Activated CD4-positive, alpha-beta T cell treated with anti-CD3 and anti-CD28 coated beads, Interleukin-2, amount 50 U/mL, for 24 hours (primary cell): ENCODE measurements at regions not wholly inside any gene's neighbourhood (a gene's known extent, or its start where the extent isn't known, plus 50 kb on each side); places are given as distances from the start of the nearest gene placed in this dataset.
"Not testable (repeated sequence)": the region's sequence is repeated elsewhere in the genome, so short reads cannot be mapped to it uniquely, and the experiment has no call there.

Experiments
- DNase-seq, 2 donors: peaks; one replicate each; pipeline ENCODE4 v3.0.0-alpha.2; 2020; ENCODE audit warnings: low read depth in 1 of 2, low spot score in 1 of 2

DNA sequence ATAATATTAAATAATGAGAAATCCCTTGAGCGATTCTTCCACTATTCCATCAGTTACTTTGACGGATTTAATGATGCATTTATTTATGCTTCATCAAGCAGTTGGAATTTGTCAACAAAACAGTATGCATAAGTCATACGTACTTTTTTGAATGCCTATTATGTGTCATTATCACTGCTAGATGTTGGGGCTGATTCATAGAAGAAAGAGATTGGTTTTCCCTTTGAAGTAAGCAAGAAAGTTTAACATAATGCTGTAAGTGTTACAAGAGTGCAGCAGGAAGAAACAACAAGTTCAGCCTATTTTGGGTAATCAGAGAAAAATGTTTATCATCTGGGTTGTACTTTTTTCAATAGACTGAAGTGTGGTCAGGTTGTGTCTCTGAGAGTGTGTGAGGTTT is 121.2 kb upstream of the RANBP3L start:
- no peak for DNase-seq

DNA sequence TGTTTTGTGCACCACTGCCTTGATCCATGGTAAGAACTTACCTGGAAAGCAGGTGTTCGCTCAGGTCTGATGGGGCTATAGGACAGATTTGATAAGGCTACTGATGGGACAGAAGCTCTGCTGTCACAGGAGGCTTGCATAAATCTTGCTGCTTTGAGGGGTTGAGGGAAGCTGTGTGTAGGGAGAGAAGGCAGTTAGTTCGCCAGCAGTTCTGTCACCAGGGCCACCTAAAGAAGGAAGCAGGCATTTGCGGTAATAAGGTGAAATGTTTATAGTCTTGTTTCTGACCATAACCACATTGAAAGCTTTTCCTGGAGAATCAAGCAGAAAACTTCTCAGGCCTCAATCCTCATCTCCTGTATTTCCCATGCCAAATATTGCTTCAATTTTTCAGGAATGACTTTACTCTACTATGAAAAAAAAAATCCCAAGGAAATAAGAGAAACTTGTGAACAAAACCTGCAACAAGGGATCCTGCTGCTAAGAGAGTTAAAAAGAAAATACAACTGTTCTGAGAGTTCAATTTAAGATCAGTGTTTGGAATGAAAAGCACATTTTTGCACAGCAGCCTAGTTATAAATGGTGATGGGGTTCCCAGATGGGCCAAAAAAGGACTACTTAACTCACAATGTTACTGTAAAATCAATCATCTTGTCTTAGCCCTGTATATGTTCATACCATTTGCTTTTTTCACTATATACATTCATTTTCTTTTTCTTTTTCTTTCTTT is 122.0 kb upstream of the RANBP3L start:
- no peak for DNase-seq

DNA sequence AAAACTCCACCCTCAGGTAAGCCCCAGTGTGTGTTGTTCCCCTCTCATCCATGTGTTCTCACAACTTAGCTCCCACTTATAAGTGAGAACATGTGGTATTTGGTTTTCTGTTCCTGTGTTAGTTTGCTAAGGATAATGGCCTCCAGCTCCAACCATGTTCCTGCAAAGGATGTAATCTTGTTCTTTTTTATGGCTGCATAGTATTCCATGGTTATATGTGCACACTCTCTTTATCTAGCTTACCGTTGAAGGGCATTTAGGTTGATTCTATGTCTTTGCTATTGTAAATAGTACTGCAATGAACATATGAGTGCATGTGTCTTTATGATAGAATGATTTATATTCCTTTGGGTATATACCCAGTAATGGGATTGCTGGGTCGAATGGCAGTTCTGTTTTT is 124.4 kb upstream of the RANBP3L start:
- not testable (repeated sequence) for DNase-seq

DNA sequence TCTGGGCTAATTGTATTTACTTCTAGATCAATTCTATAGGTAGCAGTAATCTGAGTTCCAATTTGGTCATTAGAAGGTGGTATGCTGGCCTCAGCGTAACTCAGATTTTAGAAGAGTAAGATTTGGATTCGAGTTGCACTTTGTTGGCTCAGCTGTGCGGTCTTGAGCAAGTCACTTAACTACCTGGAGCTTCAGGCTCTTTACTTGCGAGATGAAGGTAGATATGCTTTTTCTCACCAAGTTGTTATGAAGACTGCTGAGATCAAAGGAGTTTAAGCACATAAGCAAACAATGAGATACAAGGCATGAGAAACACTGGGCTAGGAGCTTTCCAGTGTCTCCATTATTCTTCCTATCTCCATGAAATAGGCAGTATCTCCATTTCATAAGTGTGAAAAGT is 133.8 kb upstream of the RANBP3L start:
- no peak for DNase-seq

DNA sequence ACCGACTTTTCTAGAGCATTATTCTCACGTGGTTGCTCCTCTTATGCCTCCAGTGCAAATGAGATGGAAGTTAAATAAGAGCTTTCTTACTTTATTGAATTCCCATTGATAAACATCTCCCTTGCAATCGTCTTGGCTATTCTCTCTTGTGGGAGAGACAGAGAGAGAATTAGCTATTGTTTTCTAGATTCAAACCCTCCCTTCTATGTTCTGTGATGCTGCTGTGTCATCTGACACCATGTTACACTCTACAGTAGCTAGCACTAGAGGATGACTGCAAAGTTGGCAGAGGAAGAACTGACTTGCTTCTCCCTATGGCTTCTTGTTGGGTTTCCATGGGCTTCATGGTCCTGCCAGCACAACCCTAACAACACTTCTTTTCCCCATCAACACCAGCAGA is 134.6 kb upstream of the RANBP3L start:
- no peak for DNase-seq

DNA sequence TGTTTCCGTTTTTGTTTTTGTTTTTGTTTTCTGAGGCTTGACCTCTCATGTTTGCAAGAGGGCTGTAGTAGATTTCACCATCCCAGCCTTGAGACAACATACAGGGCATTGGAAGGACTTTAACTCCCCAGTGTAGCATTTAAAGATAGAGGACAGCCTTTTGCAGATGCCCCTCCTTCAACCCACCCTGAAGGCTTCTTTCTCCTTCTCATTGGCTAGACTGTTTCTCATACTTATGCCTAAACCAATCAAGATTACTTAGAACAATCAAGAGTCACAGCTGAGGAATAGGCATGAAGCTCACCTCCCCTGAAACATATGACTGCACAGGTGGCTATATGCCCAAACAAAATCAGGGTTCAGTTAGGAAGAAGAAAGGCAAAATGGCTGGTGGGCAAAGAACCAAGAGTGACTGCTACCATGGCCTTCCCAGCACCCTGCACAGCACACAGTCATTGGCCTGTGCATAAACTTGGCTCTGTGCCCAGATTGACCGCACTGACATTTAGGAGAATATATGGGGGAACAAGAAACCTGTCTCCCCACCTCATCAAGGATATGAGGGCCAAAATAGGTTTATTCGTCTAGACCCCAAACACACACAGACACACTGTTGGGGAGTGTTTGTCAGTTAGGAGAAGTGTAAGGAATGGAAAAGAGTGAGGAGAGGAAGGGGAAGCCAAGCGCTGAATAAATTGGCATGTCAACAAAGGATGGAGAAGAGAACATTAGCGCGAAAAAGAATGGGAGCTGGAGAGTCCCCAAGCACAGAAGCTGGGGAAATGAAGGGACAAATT is 137.3 kb upstream of the RANBP3L start:
- DNase-seq, result no peak

DNA sequence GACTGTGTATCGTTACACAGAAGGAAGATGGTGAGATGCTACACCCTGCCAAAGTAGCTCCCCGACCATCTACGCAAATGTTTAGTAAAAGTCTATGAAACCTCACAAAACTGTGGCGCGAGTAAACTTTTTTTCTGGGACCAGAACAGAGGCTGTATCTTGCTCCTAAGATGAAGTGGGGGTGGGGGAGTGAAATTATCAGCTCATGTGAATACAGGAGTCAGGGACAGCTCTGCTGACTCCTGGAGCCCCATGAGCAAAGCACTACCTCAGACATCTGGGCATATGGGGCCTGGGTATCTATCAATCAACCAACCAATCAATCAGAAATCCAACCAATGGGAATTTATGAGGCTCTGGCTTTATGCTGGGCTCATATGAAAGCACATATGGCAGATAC is 138.6 kb upstream of the RANBP3L start:
- DNase-seq, result no peak

DNA sequence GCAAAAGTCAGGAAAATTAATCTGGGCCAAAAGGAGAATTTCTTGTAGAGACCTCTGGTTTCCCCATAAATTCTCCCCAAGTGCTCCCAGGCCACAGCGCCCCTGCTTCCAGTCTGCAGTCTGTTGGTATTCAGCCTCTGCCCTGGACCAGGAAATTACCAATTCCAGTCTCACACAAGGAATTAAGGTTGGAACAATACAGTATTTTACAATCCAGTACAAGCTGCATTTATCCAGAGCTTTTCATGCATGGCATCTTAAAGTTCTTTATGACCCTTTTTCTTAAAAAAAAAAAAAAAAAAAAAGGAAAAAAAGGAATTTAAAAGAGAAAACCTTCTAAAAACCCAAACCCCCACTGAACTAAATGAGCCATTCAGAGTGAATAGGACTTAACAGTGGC is 139.6 kb upstream of the RANBP3L start:
- no peak for DNase-seq

DNA sequence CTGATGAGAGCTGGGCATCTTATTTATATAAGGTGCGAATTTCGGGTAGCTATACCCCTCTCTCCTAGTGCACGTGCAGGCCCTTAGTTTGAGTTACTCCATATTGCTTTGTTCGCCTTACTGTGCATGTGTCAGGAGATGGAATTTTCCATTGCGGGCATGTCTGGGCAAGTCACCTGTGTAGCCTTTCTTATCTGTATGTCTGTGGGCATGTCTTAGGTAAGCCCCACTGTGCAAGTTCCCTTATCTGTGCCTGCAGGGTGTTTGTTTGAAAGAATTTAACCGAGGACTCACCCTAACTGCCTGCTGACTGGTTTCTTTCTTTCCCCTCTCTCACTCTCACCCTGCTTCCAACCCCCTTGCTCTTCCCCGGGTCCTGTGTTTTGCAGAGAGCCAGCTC is 140.7 kb upstream of the RANBP3L start:
- no peak for DNase-seq

DNA sequence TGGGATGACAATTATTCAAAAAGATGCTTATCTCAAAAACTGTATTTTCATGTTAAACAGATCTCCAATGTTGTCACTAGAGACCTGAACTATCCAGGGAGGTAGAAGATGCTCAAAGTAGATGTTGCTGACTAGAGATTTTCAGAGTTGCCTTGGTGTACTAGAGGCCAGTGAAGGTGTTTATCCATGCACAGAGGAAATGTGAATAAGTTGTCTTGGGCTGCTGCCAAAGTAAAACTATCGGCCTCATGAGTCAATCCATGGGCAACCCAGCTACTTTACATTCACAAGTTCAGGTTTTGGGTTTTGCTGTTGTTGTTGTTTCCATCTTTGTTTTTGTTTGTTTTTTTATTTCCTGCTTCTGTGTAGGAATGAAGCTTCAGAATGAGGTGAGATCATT is 141.1 kb upstream of the RANBP3L start:
- DNase-seq, result no peak

DNA sequence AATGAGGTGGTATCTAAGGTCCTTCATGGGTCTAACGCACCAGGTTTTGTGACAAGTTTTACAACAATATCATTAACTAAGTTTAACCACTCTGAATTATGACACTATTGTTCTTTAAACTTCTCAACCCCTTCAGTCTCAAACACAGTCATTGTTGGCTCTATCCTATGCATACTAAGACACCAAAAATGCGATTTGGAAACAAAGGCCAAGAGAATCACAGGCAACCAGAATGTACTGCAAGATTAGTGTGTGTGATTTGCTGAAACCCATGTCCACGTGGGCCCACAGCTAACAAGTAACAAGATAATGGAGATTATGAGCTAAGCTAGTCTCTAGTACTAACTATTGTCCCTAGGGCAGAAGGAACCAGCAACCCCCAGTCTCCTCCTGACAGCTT is 142.2 kb upstream of the RANBP3L start:
- DNase-seq, result no peak

DNA sequence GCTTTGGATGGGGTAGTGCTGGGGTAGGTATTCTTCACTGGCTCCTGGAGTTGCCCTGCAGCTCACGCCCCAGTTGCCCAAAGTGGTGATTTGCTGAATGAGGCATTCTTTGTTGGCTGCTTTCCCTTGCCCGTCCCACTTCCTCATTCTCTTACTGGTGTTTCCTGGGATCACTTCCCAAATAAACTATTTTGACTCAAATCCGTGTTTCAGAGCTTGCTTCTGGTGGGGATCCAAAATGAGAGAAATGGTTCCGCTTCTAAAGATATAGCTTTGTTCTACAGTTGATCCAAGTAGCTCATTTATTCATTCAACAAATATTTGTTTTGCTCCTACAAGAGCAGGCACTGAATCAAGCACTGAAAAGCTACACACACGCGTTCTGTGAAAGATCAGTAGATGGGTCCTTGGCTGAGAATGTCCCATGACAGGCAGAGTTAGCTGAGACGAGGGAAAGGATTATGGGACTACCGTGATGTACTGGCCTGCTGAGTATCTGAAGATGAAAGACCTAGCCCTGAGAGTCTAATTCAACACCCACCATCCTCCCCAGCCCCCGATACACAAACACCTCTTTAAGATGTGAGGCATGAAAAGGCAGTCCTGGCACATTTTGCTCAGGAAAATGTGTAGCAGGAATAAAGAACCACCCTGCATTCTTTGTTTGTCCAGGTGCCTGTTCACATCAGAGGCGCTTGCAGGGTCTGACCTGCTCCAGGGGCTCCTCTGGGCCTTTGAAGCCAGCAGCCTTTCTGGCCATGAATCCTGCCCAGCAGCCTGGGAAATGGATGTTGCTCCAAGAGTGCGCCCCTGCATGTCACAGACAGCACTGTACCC is 143.1 kb upstream of the RANBP3L start:
- DNase-seq, result no peak

DNA sequence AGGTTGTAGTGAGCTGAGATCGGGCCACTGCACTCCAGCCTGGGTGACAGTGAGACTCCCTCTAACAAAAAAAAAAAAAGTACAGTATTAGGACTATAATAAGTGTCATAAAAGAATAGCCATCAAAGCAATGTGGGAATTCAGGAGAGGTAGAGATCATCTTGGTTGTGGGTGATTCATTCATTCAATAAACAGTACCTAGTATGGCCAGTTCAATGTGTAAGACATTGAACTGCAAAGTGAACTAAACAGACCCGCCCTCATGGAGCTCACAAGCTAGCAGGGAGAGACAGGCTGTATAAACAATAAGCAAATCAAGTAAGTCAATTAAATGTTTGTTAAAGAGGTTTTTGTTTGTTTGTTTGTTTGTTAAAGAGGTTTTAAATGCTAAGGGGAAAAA is 146.1 kb upstream of the RANBP3L start:
- DNase-seq, result no peak

DNA sequence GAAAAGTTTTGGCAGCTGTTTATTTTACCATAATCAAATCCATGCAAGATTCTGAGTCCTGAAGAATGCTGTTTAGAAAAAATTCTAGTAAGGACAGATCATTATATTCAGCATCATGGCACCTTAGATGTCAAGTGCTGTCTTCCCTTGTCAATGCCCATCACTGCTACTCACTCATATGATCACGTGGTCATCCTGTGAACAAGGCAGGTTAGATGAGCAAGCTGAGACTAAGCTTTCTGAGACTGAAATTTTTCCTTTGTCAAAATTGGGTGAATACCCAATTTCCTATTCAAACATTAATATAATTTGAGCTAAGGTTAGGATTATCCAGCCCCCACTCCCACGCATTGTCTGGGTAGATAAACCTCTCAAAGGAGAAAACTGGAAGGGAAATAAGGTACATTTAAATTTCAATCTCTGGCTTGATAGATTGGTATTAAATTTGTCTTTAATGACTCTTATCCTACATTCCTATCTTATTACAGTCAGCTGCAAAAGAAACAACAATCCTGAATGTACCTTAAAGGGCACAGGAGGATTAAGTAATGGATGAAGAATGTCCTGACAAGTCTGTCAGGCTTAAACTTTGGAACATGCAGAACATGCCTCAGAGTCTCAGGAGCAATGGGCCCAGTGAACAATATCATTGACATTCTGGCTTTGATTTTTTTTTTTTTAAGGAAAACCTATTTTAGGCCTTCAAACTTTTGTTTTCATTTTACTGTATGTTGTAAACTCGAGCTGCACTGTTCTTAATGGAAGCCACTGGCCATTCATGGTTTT is 148.7 kb upstream of the RANBP3L start:
- no peak for DNase-seq

DNA sequence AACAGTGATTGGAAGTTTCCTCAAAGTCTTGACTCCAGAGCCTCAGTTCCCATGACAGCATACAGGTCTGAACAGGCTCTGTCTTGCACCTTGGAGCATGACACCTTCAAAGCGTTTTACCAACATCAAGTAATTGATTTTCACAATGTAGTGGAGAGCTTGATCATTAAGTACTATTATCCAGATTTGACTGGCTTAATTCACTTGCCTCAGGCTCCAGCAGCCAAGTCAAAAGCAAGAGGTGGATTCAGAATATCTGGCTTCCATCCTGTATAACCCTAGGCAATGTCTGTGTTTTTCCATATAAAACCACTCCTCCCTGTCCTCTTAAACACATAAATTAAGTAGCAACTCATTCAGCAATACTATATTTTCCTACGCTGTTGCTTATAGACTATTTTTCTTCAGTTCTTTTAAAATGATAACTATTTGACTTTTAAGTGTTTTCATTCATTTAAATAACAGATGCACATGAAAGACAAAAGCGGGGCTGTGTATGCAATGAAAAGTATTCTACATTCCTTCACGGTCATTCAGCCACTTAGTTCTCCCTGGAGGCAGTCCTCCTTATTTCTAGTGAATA is 150.8 kb upstream of the RANBP3L start:
- DNase-seq, result no peak

DNA sequence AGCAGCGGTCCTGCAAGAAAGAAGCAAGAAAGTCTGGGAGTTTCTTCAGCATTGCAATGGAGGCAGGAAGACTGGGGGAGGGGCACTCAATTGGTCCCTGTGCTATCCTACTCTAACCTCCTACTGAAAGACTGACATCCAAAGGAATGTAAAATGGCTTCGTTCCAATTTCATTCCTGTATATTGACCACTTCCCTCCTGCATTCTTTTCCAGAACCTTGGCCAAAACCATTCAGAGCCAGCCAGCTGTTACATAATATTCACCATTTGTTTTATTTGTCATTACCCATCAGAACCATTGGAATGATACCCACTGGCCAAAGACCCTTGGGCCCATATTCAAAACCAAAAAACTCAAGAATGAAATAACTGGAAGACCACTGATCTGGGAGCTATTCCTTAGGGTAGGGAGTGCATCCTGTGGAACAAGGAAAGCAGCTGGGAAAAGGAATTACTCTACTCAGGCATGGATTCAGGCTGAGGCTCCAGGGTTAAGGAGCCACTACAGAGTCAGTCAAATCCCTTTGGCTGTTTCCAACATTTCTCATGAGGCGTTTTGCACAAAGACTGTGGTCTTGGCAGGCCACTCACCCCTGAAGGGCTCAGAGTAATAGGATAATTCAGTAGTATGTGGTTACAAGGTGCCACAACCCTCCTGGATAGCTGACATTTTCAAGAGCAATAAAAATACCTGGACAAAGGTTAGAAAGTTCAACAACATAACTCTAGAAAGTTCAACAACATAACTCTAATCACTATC is 148.7 kb upstream of the SLC1A3 start:
- DNase-seq, result no peak

DNA sequence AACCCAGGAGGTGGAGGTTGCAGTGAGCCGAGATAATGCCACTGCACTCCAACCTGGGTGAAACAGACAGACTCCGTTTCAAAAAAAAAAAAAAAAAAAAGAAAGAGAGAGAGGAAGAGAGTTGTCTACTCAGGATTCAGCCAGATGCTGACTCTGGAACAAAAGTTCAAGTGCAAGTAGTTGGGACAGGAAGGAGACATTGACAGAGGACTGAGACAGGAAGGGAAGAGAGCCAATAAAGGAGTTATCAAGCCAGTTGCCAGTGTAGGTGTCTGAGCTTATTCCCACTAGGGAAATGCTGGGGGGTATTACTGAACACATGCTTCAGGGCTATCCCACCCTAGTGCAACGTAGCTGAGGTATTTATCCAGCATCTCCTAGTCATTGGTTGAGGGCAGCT is 147.7 kb upstream of the SLC1A3 start:
- DNase-seq, result no peak

DNA sequence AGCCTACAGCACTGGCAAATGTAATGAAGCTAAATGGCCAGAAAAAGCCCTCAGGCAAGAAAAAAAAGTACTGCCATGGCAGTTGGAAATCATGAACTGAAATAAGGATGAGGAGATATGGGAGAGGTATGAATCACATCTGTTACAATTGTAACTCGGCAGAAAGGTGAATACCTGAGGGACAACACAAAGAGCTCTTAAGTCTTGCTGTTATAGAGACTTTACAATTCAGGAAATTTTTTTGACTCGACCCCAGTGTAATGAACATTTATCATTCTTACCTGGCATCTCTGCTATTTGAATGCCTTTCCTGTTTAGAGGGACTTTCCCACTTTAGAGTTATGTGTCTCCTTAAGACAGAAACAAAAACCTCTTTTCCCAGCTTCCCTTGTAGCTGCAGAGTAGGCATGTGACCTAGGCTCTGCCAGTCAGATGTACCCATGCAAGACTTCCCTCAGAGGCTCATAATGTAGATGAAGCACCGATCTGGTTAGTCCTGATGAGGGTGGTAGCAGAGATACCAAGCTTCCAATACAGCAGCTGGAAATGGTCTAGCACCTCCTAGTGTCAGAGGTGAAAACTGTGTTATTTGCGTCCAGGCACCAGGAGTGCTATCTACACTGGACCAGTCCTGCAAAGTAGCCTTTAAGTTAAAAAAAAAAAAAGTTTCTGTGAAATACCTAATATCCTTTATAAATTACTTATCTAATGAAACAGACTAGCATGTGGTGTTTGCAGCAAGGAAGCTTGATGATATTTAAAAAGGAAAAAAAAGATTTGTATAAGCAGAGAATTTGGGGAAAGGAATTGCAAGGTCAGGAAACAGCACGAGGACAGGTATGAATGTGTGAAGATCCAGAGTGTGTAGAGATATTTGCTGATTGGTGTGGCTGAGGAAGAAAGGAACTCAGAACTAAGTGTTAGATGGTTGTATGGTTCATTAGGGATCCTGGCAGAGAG is 146.9 kb upstream of the SLC1A3 start:
- no peak for DNase-seq
